H54 (cell line): ENCODE measurements at regions not wholly inside any gene's neighbourhood (a gene's known extent, or its start where the extent isn't known, plus 50 kb on each side); places are given as distances from the start of the nearest gene placed in this dataset.
A peak's percentile ranks its signal among the peaks of the same experiment; 100 is the strongest.
"Not testable (repeated sequence)": the region's sequence is repeated elsewhere in the genome, so short reads cannot be mapped to it uniquely, and the experiment has no call there.

Experiments used
- DNase-seq: peaks from one replicate; pipeline ENCODE4 v3.0.0; 2011; ENCODE audit warnings: low spot score, mixed read lengths; ENCODE audit not compliant: insufficient read length
- FAIRE-seq: peaks from 3 replicates; lab custom pipeline; 2011; peaks lifted over from hg19 to GRCh38; lab: Jason Lieb, UNC
- POLR2A ChIP-seq: IDR thresholded peaks from 2 replicates; pipeline ENCODE4 v1.6.1; 2011; ENCODE audit warnings: low read depth, mild to moderate bottlenecking, low read length

DNA sequence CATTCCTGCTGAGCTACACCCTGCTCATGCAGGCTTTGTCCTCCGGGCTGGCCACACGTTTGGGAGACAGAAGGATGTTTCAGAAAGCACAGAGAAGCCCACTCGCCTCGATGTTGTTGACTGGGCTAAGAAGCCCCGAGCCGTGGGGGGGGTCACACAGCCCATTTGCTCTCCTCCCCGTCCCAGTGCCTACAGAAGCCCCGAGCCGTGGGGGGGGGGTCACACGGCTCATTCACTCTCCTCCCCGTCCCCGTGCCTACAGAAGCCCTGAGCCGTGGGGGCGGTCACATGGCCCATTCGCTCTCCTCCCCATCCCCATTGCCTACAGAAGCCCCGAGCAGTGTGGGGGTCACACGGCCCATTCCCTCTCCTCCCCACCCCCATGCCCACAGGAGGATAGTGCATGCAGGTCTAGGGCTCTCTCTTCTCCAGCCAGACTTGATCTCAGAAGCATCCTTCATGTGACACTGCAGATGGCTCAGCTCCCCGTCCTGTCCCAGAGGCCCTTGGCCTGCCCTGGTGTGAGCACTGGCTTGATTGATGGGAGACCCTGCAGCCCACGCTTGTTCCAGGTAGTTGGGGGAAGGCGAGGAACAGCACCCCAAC, 72.9 kb downstream of the NPIPB11 start:
- DNase-seq, FAIRE-seq: not testable (repeated sequence)

DNA sequence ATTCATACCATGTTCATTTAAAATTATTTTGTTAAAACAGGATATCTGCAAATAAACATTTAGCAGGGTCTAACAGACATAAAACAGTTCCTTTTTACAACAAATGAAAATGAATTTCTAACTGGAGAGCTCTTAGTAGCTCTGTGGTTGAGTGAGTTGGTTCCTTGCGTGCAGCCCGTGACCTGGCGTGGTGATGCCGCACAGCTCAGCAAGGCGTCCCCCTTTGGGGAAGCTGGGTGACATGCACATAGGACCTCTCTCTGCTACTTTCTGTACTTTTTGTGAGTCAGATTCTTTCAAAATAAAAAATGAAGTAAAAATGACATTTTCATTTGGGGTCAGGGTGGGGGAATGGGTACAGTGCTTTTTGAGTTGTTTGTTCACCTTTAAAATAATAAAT, 75.9 kb downstream of the NPIPB11 start:
- DNase-seq, FAIRE-seq: not testable (repeated sequence)

- DNase-seq: peak; percentile 10
- not testable (repeated sequence) for FAIRE-seq
Observed at GRCh38 chr16:29328528-29328927, 78.0 kb downstream of the NPIPB11 start.

DNA sequence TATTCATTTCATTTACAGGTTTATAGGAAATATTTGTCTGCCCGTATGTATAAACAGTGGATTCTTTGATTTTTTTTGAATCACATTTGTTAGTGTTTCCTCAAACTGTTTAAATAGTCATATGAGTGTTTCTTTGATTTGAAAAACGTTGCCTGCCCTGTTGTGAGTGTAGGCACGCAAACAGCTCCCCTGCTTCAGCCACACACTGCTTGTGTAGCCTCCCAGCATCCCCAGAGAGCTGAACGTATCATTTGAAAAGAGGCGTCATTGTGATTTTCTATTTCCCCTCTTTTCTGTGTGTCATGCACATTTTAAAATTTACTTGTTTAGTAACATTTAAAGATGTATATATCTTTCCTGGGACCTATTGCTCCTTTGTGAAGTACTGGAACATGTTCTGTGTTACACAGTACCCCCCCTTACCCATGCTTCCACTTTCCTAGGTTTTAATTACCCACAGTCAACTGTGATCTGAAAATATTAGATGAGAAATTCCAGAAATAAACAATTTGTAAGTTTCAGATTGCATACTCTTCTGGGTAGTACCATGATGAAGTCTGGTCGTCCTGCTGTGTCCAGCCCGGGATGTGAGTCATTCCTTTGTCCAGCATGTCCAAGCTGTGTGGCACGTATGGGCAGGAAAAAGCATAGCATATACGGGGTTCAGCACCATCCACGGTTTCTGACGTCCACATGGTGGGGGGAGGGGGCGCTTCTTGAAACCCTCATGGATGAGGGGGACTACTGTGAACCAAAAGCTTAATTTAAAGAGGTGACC, 78.7 kb downstream of the NPIPB11 start:
- peak; percentile 68 for FAIRE-seq
- DNase-seq: peak; percentile 50

- FAIRE-seq: not testable (repeated sequence)
Observed at GRCh38 chr16:29326164-29327125, 80.1 kb downstream of the NPIPB11 start.

GRCh38 chr16:29323725-29324124, 82.8 kb downstream of the NPIPB11 start:
- FAIRE-seq, DNase-seq: not testable (repeated sequence)

More at GRCh38 chr16:29326164-29327125, 80.1 kb downstream of the NPIPB11 start:
- DNase-seq: not testable (repeated sequence)

GRCh38 chr16:29321585-29321984, 84.9 kb downstream of the NPIPB11 start:
- DNase-seq (no peak), FAIRE-seq (no peak)
- no peak for TF ChIP-seq POLR2A

DNA sequence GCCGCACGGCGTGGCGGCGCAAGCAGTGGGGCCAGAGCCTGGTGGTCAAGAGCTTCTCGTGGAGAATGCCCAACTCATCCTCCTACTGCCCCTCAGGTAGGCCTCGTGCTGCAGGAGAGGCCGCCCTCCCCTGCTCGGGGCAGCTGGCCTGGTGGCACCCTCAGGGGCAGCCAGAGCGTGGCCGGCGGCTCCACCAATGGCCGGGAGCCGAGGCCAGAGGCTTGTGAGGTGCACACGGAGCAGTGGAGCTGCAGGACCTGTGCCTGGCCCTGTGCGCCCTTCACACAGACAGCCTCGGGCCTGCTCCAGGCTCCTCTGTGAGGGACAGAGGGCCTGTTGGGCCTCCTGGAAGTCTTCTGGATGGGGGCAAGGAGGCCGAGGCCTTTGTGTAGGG, 85.5 kb downstream of the NPIPB11 start:
- FAIRE-seq (no peak), DNase-seq (no peak)
- TF ChIP-seq POLR2A: no peak

- no peak for TF ChIP-seq POLR2A
- FAIRE-seq (no peak), DNase-seq (no peak)
Observed at GRCh38 chr16:29320274-29320999, 86.1 kb downstream of the NPIPB11 start.

DNA sequence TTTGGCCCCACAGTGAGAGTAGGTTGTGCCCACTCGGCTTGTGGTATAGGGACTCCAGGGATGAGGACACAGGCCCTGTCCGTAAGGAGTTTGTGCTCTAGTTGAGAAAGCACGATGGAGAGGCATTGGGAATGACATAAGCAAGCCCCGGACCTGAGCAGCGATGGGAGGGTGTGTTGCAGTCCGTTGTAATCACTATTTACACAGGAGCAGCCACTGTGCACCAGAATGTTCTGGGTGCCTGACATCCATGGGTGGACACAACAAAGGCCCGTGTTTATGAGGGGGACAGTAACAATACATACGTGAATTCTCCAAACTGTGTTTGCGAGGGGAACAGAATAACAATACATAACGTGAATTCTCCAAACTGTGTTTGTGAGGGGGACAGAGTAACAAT, 86.8 kb downstream of the NPIPB11 start:
- DNase-seq (no peak), FAIRE-seq (no peak)
- TF ChIP-seq POLR2A: no peak

- DNase-seq: peak; percentile 57
- not testable (repeated sequence) for FAIRE-seq
Observed at GRCh38 chr16:29318561-29318968, 87.9 kb downstream of the NPIPB11 start.

DNA sequence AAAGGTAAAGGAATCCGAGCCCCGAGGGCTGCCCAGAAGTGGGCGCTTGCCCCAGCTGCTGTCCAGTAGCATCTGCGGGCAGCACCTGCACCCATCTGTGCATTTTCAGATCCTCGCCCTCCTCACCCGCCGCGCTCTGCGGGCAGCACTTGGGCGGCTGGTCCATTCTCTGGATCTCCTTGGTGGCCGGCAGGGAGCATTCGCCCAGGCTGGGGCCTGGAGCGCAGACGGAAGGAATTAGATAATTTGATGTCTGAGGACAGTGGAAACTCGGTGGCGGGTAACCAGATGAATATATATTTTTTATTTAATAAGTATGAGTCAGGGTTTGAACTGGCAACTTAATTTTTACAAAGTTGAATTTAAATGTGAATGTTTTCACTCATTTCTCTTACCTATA, 88.5 kb downstream of the NPIPB11 start:
- FAIRE-seq (no peak), DNase-seq (no peak)
- TF ChIP-seq POLR2A: no peak

DNA sequence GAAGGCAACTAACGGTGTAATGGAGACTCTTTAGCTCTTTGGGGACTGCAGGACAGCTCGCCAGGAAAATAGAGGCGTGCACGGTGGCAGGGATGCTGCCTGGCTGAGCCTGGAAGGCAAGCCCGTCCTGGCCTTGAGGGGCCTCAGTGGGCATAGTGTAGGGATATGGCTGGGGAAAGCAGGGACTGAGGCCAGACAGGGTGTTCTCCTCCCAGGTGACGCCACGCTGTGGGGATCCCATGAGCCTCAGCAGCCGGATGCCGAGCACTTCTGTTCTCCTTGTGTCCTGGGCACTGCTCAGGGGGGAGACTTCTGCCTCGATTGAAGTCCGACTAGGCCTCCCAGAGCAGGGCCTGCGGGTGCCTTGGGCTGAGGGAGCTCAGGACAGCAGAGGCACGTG, 89.2 kb downstream of the NPIPB11 start:
- no peak for TF ChIP-seq POLR2A
- DNase-seq: no peak
- FAIRE-seq: no peak

DNA sequence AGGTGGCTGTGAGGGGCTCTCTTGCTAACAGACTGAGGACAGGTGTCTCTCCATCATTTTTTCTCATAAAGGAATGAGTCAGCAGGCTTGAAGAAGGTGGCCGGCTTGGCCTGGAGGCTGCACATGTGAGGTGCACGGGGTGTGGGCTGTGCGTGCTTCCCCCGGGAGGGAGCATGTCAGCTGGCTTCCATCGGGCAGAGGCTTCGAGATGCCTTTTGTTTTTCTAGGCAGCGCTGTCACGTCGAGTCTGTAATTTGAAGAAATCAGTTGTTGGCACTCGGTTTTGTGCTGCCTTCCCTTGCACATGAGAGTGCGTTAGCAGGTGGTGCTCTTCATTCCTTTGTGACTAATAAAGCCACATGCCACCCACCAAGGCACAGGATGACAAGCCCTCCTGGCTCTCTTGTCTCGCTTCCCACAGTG, 89.7 kb downstream of the NPIPB11 start:
- FAIRE-seq: no peak
- no peak for DNase-seq
- TF ChIP-seq POLR2A: no peak
